ENCODE measurements at regions not wholly inside any gene's neighbourhood (a gene's known extent, or its start where the extent isn't known, plus 50 kb on each side); places are given as distances from the start of the nearest gene placed in this dataset.

DNA sequence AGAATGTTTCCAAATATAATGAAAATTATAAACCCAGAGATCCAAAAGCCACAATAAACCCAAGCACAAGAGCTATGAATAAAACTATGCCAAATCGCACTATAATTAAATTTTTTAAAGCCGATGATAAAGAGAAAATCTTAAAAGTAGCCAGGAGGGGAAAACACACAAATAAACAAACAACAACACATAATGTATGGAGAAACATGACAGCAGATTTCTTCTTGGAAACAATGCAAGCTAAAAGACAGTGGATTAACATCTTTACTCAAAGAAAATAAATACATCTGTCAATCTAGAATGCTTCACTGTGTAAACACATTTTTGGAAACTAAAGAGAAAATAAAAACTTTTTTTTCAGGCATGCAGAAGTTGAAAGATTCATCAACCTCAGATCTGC is 53.0 kb upstream of the SMOX start:
- DNase-seq = no peak

GRCh38 chr20:4091490-4092479 is 56.8 kb upstream of the SMOX start:
- DNase-seq = peak; percentile 67

DNA sequence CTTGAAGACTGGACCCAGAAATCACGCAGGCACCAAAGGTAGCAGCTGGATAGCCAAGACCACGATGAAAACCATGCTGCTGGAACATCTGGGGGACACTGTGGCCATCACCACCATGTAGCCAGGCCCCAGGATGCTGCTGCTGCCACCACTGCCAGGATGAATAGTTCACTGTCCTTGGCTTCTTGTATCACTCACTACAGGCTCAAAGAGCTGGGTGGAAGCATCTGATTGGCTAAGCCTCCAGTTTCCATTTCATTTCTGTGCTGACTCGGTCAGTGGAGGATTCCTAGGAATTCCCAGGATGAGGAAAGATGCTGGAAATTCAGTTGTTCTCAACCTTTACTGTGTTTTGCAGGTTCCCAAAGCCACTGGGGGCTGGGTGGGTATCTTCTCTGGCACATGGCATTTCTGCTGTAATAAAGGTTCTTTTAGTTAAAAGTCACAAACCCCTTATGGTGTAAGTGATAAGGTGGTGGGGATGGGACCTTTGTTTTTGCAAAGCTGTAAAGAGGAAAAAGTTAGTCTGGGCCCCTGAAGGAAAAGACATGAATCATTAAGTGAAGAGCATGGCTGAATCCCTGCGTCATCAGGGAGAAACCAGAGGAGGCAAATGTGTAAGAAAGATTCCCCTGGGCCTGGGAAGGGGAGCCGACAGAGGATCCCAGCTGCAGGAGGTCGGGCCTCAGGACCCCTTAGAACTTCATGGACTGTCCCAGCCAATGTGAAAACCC is 57.7 kb upstream of the SMOX start:
- DNase-seq = no peak

DNA sequence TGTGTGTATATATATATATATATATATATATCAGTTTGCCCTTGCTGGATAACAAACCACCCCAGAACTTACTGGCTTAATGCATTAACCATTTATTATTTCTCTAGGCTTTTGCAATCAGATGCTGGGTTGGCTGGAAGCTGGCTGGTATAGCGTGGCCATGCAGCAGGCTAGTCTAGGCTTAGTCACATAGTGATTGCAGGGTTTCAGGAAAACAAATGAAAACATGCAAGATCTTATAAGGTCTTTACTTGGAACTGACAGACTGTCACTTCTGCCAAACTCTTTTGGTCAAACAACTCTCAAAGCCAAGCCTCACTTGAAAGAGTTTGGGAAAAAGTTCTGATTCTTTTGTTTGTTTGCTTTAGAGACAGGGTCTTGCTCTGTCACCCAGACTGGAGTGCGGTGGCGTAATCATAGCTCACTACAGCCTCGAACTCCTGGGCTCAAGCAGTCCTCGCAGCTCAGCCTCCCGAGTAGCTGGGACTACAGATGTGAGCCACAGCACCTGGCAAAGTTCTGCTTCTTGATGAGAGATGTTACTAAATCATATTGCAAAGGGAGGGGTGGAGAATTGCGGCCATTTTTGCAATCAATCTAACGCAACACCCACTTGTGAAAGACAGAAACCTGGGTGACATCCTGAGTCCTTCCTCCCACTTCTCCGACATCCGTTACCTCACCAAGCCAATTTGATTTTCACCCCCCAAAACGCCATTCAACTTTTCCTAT is 58.7 kb upstream of the SMOX start:
- no peak for DNase-seq

DNA sequence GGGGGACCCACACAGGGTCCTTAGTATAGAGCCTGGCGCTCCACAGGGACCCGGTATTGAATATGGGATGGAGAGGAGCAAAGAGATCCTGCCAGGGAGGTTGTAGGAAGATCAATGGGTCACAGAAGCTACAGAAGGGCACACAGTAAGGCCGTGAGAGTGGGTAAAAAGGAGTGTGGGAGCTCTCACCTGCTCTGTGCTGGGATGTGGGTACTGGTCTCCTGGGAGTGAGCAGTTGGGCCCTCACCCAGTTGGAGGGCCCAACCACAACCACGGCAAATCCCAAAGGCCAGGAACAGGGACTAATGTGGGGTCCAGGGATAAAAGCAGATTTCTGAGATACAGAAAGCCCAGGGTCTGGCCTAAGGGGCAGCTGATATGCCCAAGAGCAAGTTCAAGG is 59.9 kb upstream of the SMOX start:
- no peak for DNase-seq

DNA sequence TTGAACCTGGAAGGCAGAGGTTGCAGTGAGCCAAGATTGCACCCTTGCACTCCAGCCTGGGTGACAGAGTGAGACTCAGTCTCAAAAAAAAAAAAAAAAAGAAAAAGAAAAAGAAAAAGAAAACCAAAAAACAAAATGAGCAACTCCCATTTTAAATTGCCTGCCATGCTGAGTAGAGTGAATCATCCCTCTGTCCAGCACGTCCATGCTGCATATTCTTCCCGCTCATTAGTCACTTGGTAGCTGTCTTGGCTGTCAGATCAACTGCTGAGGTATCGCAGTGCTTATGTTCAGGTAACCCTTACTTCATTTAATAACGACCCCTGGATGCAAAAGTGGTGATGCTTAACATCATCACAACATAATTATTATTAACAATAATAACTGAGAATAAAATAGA is 60.7 kb upstream of the SMOX start:
- no peak for DNase-seq

DNA sequence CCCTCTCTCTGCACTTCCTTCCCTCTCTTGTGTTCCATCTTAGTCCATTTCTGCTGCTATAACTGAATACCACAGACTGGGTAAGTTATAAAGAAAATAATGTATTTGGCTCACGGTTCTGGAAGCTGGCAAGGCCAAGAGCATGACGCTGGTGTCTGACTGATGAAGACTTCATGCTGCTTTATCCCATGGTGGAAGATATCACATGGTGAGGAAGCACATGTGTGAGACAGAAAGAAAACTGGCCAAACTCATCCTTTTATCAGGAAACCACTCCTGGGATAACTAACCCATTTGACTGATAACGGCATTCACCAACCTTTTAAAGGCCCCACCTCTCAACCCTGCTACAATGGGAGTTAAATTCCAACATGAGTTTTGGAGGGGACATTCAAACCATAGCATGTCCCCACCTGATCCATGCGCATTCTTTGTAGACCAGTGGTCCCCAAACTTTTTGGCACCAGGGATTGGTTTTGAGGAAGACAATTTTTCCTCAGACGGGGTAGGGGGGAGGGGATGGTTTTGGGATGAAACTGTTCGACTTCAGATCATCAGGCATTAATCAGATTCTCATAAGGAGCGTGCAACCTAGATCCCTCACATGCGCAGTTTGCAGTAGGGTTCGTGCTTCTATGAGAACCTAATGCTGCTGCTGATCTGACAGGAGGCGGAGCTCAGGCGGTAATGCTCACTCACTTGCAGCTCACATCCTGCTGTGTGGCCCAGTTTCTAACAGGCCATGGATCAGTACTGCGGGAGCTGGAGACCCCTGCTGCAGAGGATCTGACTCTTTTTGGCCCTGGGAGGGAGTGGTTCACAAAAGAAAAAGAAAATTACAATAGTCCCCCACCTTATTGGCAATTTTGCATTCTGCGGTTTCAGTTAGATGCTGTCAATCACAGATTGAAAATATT is 61.6 kb upstream of the SMOX start:
- DNase-seq = peak; percentile 71

- no peak for DNase-seq
These were observed 63.9 kb upstream of the SMOX start for GRCh38 chr20:4084721-4085120.

DNA sequence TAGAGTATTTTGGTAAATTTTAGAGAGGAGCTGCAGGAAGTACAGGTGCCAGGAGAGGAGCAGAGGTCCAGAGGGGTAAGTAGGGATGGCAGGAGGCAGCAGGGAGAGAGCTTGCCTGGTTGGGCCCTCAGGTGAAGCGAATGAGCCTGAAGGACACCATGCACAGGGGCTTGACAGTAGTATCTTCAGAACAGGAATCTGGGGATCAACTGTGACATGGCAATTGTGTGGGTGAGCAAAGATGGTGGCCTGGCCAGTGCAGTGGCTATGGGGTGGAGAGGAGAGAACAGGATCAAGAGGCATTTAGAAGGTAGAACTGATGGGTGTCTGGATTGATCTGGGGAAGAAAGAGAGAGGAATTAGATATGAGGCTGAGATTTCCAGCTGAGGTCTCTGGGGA is 64.5 kb upstream of the SMOX start:
- no peak for DNase-seq

- DNase-seq = peak; percentile 58
These were observed 65.3 kb upstream of the SMOX start for GRCh38 chr20:4083098-4083865.

GRCh38 chr20:4082406-4083097 is 66.1 kb upstream of the SMOX start:
- peak; percentile 46 for DNase-seq

GRCh38 chr20:4081421-4081820 is 66.1 kb upstream of the RNF24 start:
- DNase-seq = no peak

GRCh38 chr20:4076671-4077070 is 61.3 kb upstream of the RNF24 start:
- no peak for DNase-seq

DNA sequence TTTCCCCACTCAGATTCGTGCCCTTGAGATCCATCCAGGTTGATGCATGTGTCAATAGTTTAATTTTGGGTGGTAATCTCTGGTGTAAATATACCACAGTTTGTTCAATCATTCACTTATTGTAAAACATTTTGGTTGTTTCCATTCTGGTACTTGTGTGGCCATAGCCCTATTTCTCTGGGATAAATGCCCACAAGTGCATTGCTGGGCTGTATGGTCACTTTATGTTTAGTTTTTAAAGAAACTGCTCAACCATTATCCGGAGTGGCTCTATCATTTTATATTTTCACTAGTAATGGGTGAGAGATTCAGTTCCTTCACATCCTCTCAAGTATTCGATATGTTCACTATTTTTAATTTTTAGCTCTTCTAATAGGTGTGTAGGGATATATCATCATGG is 60.7 kb upstream of the RNF24 start:
- no peak for DNase-seq

DNA sequence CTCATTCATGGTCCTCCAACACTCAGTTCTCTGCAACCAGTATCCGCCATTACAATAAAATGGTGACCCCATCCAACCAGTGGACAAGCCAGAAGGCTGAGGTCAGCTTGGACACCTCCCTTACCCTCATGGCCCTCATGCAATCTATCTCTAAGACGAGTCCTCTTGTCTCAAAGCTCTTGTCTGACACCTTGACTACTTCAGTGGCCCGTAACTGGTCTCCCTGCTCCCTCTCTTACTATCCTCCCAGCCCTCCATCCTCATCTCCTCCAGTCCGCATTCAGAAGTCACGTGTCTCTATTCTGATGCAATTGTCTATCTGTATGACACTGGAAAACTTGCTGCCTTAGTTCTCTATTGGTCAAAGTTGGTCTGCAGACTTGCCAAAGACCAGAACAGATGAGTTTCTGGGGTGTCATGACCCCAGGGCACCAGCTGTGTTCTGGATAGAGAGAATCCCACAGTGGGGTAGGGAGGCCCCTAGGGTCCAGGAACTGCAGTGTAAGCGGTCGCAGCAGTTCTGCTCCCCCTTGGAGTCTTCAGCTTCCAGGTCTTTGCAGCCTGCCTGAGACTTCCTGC is 59.6 kb upstream of the RNF24 start:
- DNase-seq = no peak

DNA sequence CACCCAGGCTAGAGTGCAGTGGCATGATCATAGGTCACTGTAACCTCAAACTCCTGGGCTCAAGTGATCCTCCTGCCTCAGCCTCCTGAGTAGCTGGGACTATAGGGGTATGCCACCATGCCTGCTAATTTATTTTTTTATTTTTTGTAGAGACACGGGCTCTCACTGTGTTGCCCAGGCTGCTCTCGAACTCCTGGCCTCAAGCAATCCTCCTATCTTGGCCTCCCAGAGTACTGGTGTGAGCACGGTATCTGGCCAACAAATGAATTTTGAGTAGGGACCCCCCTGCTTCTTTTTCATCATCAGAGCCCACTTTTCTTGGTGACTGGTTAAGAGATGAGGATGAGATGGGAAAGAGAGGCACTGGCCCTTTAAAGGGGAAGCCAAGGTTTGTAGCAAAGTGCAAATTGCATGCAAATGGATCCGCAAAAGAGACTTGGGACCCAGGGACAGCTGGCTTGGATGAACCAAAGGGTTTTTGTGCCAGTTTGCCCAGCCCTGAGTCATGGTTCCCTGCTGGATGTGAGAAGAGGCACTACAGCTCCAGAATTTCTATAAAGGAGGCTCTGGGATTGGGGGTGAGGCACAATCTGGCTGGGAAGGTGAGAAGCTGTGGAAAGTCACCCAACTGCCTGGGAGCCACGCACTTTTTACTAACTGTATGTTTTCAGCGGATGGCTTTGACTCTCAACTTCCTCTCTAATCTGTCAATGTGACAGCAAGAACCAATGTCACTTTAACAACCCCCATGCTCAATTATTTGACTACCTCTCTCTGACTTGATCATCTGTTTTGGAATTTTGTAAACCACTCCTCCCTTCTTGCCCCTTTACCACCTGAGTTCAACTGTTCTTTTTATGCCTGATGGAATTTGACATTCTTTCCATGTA is 58.7 kb upstream of the RNF24 start:
- DNase-seq = no peak

- no peak for DNase-seq
These were observed 55.9 kb upstream of the RNF24 start for GRCh38 chr20:4071178-4071693.

DNA sequence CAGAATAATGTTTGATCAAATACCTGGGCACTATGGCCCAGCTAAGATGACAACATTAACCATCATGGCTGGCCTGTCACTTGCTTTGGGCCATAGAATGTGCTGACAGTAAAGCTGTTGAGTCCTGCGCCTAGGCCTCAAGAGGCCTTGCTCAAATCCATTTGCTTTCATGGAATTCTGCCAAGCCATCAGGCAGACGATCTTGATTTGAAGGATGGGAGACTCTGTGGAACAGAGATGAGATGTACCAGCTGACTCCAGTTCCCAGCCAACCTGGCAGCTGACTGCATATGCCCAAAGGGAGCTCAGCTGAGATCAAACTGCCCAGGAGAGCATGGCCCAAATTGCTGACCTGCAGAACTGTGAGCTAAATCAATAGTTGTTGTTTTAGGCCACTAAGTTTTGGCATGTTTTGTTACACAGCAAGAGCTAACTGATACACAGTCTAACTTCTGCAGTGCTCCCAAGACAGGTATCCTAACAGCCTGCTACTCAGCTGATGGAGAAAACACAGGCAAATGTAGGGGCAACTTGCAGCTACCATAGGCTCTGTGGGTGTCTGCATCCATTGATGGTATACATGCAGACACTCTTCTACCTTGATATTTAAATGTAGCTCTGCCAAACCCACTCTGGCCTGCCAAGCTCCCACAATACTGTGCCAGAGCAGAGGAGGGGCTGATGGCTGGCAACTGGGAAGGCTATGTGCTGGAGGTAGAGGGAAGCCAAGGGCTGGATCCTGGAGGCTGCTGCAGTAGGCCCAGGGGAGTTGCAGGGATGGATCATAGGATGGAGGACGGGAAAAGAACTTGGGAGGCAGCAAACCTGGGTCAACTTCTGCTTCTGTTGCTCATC is 55.2 kb upstream of the RNF24 start:
- no peak for DNase-seq
